GM21390 (cell line): ENCODE measurements at regions not wholly inside any gene's neighbourhood (a gene's known extent, or its start where the extent isn't known, plus 50 kb on each side); places are given as distances from the start of the nearest gene placed in this dataset.

Experiments used
- ATAC-seq: cut with Tn5 transposase; IDR thresholded peaks from one replicate; pipeline ENCODE4 v1.9.1; 2021; ENCODE audit not compliant: unreplicated experiment

GRCh38 chr12:92034858-92035401 is 110.7 kb downstream of the BTG1 start:
- ATAC-seq = peak; percentile 77

- no peak for ATAC-seq
Measured at GRCh38 chr12:92034083-92034482, 111.6 kb downstream of the BTG1 start.

- no peak for ATAC-seq
Measured at GRCh38 chr12:92032965-92033364, 112.7 kb downstream of the BTG1 start.

- ATAC-seq = no peak
Measured at GRCh38 chr12:92032101-92032500, 113.5 kb downstream of the BTG1 start.

- peak; percentile 69 for ATAC-seq
Measured at GRCh38 chr12:92030618-92031017, 115.0 kb downstream of the BTG1 start.

GRCh38 chr12:92029902-92030586 is 115.6 kb downstream of the BTG1 start:
- ATAC-seq = no peak

- no peak for ATAC-seq
Measured at GRCh38 chr12:92029136-92029535, 116.5 kb downstream of the BTG1 start.

GRCh38 chr12:92028441-92028709 is 117.3 kb downstream of the BTG1 start:
- no peak for ATAC-seq

- no peak for ATAC-seq
Measured at GRCh38 chr12:92027701-92028440, 117.8 kb downstream of the BTG1 start.

GRCh38 chr12:92027243-92027642 is 118.4 kb downstream of the BTG1 start:
- no peak for ATAC-seq

GRCh38 chr12:92025462-92026207 is 120.0 kb downstream of the BTG1 start:
- ATAC-seq = no peak

- ATAC-seq = no peak
Measured at GRCh38 chr12:92022093-92022492, 123.6 kb downstream of the BTG1 start.

- ATAC-seq = no peak
Measured at GRCh38 chr12:92021666-92022035, 124.0 kb downstream of the BTG1 start.

- ATAC-seq = no peak
Measured at GRCh38 chr12:92020983-92021665, 124.5 kb downstream of the BTG1 start.

GRCh38 chr12:92019491-92020277 is 126.0 kb downstream of the BTG1 start:
- ATAC-seq = no peak

GRCh38 chr12:92012691-92013090 is 133.0 kb downstream of the BTG1 start:
- no peak for ATAC-seq

- no peak for ATAC-seq
Measured at GRCh38 chr12:92010853-92011701, 134.6 kb downstream of the BTG1 start.

GRCh38 chr12:92010368-92010767 is 135.3 kb downstream of the BTG1 start:
- ATAC-seq = no peak

GRCh38 chr12:92008345-92008744 is 137.3 kb downstream of the BTG1 start:
- no peak for ATAC-seq

GRCh38 chr12:92007787-92008186 is 137.9 kb downstream of the BTG1 start:
- no peak for ATAC-seq
